ENCODE measurements at regions not wholly inside any gene's neighbourhood (a gene's known extent, or its start where the extent isn't known, plus 50 kb on each side); places are given as distances from the start of the nearest gene placed in this dataset.

DNA sequence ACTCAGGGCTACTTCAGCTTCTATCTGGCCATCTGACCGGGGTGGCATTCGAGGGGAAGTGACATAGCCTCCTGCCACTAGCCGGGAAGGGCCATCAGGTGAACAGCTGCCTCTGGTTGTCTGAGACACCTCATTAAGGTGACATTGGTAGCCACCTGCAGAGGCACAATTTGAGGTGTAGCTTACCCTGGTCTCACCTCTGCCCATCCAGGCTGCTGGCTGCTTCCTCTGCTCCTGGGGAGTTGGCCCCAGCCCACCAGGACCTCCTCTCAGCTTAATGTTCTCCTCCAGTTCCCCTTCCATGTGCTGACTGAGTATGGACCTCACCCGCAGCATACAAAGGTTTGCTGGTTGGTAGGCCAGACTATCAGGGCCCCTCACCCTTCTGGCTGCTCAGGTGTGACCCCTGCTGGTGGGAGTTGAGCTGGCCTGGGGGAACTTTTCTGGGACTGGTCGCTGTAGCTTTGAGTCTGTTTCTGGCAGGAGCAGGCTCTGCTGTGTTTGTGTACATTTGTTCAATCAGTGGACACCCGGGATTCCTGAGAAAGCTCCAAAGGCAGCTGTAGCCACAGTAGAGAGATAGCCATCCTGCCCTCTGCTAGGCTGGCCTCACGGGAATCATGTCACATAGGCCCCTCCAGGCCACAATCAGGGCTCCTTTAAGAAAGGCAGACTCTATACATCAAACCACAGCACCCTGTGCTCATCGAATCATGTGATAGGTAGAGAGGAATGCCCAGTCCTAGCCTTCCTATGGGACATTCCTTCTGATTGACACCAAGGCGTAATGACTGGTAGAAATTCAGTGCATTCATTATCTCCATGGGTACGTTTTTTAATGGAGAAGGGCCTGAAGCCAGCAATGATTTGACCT is 295.1 kb upstream of the PLET1 start:
- TF ChIP-seq, protein P1, sequence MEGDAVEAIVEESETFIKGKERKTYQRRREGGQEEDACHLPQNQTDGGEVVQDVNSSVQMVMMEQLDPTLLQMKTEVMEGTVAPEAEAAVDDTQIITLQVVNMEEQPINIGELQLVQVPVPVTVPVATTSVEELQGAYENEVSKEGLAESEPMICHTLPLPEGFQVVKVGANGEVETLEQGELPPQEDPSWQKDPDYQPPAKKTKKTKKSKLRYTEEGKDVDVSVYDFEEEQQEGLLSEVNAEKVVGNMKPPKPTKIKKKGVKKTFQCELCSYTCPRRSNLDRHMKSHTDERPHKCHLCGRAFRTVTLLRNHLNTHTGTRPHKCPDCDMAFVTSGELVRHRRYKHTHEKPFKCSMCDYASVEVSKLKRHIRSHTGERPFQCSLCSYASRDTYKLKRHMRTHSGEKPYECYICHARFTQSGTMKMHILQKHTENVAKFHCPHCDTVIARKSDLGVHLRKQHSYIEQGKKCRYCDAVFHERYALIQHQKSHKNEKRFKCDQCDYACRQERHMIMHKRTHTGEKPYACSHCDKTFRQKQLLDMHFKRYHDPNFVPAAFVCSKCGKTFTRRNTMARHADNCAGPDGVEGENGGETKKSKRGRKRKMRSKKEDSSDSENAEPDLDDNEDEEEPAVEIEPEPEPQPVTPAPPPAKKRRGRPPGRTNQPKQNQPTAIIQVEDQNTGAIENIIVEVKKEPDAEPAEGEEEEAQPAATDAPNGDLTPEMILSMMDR (IDR thresholded peaks at IDR 0.05), result peak in 2 of 3 donors; percentile 26 to 38
- no peak for TF ChIP-seq POLR2AphosphoS5 (IDR thresholded peaks at IDR 0.05)

All from breast epithelium (tissue), 3 donors.